ENCODE measurements at regions not wholly inside any gene's neighbourhood (a gene's known extent, or its start where the extent isn't known, plus 50 kb on each side); places are given as distances from the start of the nearest gene placed in this dataset.
"Not testable (repeated sequence)": the region's sequence is repeated elsewhere in the genome, so short reads cannot be mapped to it uniquely, and the experiment has no call there.

GRCh38 chr6:28809947-28810658, 113.7 kb downstream of the TRIM27 start:
- DNase-seq: peak; percentile 58

GRCh38 chr6:28810659-28811053, 113.1 kb downstream of the TRIM27 start:
- peak; percentile 37 for DNase-seq

GRCh38 chr6:28811873-28812272, 111.9 kb downstream of the TRIM27 start:
- DNase-seq: peak; percentile 57

- DNase-seq: no peak
Measured at GRCh38 chr6:28812778-28813569, 110.8 kb downstream of the TRIM27 start.

- no peak for DNase-seq
Measured at GRCh38 chr6:28814032-28814976, 109.5 kb downstream of the TRIM27 start.

- DNase-seq: peak; percentile 60
Measured at GRCh38 chr6:28816339-28816908, 107.4 kb downstream of the TRIM27 start.

GRCh38 chr6:28816909-28817807, 106.6 kb downstream of the TRIM27 start:
- DNase-seq: peak; percentile 86

- peak; percentile 29 for DNase-seq
Measured at GRCh38 chr6:28817808-28818145, 106.0 kb downstream of the TRIM27 start.

GRCh38 chr6:28824793-28825731, 98.7 kb downstream of the TRIM27 start:
- peak; percentile 23 for DNase-seq

GRCh38 chr6:28825732-28826293, 98.0 kb downstream of the TRIM27 start:
- DNase-seq: no peak

- not testable (repeated sequence) for DNase-seq
Measured at GRCh38 chr6:28831683-28832082, 92.1 kb downstream of the TRIM27 start.

- DNase-seq: peak; percentile 5
Measured at GRCh38 chr6:28836703-28837102, 87.1 kb downstream of the TRIM27 start.

- peak; percentile 76 for DNase-seq
Measured at GRCh38 chr6:28838289-28838633, 85.5 kb downstream of the TRIM27 start.

GRCh38 chr6:28838634-28839442, 84.9 kb downstream of the TRIM27 start:
- peak; percentile 88 for DNase-seq

- peak; percentile 7 for DNase-seq
Measured at GRCh38 chr6:28839443-28840120, 84.2 kb downstream of the TRIM27 start.

- no peak for DNase-seq
Measured at GRCh38 chr6:28841290-28841689, 82.5 kb downstream of the TRIM27 start.

- not testable (repeated sequence) for DNase-seq
Measured at GRCh38 chr6:28848756-28849155, 75.0 kb downstream of the TRIM27 start.
